GM20000 (cell line): ENCODE measurements at regions not wholly inside any gene's neighbourhood (a gene's known extent, or its start where the extent isn't known, plus 50 kb on each side); places are given as distances from the start of the nearest gene placed in this dataset.

Experiments
- DNase-seq: peaks from one replicate; pipeline ENCODE4 v3.0.0; 2012; ENCODE audit warnings: low spot score
- TF ChIP-seq, protein P1 (sequence below): IDR thresholded peaks from 2 replicates; pipeline ENCODE4 v1.5.1; 2012; ENCODE audit warnings: mild to moderate bottlenecking, control low read depth; ENCODE audit errors: extremely low read depth, missing control alignments

DNA sequence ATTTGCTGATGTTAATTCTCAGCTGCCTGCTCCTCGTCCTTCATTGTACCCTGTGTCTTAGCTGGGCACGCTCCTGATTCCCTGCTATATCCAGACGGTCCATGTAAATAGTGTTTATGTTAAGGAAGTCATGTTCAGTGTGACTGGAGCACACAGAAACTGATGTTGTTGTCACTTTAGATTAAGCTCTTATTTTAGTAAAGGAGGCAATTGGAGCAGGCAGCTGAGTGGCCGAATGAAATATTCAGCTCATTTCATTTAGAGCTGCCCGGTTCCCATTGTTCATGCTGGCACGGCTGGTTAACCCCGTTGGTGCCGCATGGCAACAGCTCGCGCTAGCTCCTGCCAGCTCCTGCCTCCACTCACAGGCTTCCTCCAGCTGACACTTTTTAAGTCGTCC lies 446.8 kb upstream of the SOX5 start:
- TF ChIP-seq, protein P1, sequence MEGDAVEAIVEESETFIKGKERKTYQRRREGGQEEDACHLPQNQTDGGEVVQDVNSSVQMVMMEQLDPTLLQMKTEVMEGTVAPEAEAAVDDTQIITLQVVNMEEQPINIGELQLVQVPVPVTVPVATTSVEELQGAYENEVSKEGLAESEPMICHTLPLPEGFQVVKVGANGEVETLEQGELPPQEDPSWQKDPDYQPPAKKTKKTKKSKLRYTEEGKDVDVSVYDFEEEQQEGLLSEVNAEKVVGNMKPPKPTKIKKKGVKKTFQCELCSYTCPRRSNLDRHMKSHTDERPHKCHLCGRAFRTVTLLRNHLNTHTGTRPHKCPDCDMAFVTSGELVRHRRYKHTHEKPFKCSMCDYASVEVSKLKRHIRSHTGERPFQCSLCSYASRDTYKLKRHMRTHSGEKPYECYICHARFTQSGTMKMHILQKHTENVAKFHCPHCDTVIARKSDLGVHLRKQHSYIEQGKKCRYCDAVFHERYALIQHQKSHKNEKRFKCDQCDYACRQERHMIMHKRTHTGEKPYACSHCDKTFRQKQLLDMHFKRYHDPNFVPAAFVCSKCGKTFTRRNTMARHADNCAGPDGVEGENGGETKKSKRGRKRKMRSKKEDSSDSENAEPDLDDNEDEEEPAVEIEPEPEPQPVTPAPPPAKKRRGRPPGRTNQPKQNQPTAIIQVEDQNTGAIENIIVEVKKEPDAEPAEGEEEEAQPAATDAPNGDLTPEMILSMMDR = no peak
- DNase-seq = no peak

- TF ChIP-seq, protein P1 = no peak
Observed at GRCh38 chr12:24394246-24394645, 444.8 kb upstream of the SOX5 start.

DNA sequence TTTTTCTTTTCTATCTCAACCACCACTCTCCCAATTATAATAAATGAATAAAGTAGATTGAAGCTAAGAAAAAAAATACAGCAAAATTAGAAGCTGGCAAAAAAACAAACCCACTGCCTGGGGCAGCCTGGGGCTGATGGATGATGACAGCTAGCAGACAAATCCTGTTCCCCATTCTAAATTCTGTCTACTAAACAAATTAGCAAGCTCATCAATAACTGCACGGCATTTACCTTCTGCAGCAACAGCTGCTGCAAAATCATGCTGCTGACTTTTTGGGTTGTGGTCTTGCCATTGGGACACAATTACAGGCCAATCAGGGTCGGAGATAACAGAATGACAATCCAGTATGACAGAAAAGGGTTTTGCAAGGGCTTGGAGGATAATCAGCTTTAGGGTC lies 443.6 kb upstream of the SOX5 start:
- DNase-seq = no peak
- TF ChIP-seq, protein P1 = no peak

More at GRCh38 chr12:24394246-24394645, 444.8 kb upstream of the SOX5 start:
- DNase-seq = no peak

GRCh38 chr12:24389394-24389793 lies 439.9 kb upstream of the SOX5 start:
- TF ChIP-seq, protein P1 = no peak
- DNase-seq = no peak

DNA sequence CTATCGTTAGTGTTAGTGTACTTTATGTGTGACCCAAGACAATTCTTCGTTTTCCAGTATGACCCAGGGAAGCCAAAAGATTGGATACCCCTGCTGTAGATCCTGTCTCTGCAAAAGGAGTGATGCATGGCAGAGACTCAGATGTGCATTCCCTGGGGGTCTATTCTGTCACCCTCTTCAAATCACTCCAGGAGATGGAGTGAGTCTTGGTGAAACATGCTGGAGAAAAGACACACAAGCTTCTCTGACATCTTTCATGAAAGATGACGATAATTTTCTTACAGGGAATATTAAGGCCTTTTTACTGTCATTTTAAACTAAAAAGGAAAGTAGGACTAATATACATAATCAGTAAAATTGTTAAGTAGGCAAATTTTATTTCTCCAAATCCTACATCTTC lies 437.9 kb upstream of the SOX5 start:
- DNase-seq = no peak
- TF ChIP-seq, protein P1 = no peak

DNA sequence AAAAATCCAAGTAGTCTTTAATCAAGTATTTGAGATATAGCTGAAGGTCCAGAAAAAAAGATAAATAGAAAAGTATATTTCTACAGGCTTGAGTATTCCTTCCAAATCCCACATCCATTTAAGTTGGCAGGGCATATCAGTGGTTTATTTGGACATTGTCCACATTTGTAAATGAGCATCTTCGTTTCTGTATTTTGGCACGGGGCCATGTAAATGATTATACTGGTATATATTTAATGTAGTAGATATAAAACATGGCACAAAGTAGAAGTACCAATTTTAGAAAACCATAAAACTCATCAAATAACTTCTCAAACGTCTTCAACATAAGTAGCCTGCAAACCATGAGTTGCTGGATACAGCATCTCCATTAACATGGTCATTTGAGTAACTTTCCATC lies 437.4 kb upstream of the SOX5 start:
- TF ChIP-seq, protein P1 = no peak
- DNase-seq = no peak

DNA sequence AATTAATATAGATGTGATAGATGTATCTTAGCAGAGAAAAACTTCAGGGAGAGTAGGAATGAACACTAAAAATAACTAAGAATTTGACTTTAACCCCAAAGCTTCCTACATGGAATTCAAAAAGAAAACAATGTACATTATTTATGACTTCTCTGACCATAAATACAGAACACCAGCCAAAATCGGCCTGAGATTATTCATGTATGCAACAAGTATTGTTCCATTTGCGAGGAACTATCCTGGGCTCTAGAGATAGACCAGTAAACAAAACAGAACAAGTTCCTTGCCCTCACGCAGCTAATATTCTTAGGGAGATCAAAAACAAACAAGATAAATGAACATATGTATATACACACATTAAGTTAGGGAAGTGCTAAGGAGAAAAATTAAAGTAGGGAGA lies 432.3 kb upstream of the SOX5 start:
- TF ChIP-seq, protein P1 = no peak
- DNase-seq = no peak
